ENCODE measurements at regions not wholly inside any gene's neighbourhood (a gene's known extent, or its start where the extent isn't known, plus 50 kb on each side); places are given as distances from the start of the nearest gene placed in this dataset.

DNA sequence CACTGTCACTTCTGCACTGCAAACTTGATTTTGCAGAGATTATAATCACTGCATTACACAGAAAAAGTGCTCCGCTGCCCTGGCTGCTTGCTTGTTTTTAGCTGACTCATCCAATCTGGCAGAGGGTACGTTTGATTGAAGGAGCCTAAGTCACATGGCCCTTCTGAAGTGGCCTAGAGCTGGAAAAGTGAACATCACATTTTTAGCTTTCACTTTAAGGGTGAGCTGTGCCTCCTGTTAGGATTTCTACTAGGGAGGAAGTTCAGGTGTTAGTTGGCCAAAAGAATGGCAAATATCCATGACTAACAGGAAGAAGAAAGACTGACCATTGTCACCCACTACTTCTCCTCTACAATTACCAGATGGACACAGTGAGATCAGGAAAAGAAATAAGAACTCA lies 889.1 kb upstream of the MAP3K7 start:
- H3K4me3 ChIP-seq = no peak overlapping the region
- no peaks in the 10 kb centered on the region for H3K36me3 ChIP-seq (ENCODE audit: control insufficient read depth in 2 of 2, insufficient read depth in 2 of 2, low read length in 1 of 2)
- H2AFZ ChIP-seq (ENCODE audit: control insufficient read depth, low read depth, low read length) = peak overlapping the region; percentile 72
- H3K9me3 ChIP-seq (replicated peaks; ENCODE audit: control insufficient read depth, insufficient read depth, low read length) = no peaks in the 10 kb centered on the region
- ChIA-PET POLR2A (interaction anchor here (0.9 to 2.1 kb wide), 3 partner anchors 22 to 39 kb away, joined by 3 to 4 read pairs (median 3); no protein-coding TSS in a partner anchor), CTCF (interaction anchor here (1.2 to 3.2 kb wide), 3 partner anchors 9 to 146 kb away, joined by 3 to 9 read pairs (median 4); no protein-coding TSS in a partner anchor), SMC1A (ENCODE audit: uncharacterized antibody, unreplicated experiment) (interaction anchor here (1.0 to 5.3 kb wide), 8 partner anchors 9 to 146 kb away, joined by 3 to 82 read pairs (median 28); no protein-coding TSS in a partner anchor), RAD21 (ENCODE audit: unreplicated experiment) (interaction anchor here (0.8 to 5.3 kb wide), 9 partner anchors 9 to 145 kb away, joined by 3 to 30 read pairs (median 7); no protein-coding TSS in a partner anchor)
- 23% methylated on average over 2 of the region's 2 CpGs for WGBS (ENCODE audit: insufficient coverage, insufficient replicate concordance, low lambda C conversion rate, missing lambda C conversion rate)
- peak; percentile 68 for ATAC-seq
- H3K4me1 ChIP-seq (ENCODE audit: control insufficient read depth, insufficient read depth, low read length) = no peaks in the 10 kb centered on the region; the same call in 1 of the 2 replicates
- peak overlapping the region; percentile 72 for H3K4me2 ChIP-seq (ENCODE audit: control insufficient read depth, insufficient read depth)
- no TSS peak for BruUV-seq (replicated peaks)
- no peak for DNase-seq (ENCODE audit: low read depth, low spot score)
- no peaks in the 10 kb centered on the region for H3K27me3 ChIP-seq (replicated peaks in 1 of 2; ENCODE audit: control insufficient read depth in 2 of 2, insufficient read depth in 2 of 2, low read length in 1 of 2)
- H3K27ac ChIP-seq (ENCODE audit: control insufficient read depth, insufficient read depth) = no peak overlapping the region
- no peaks in the 10 kb centered on the region for H4K20me1 ChIP-seq (ENCODE audit: control insufficient read depth, insufficient read depth)
- H3K79me2 ChIP-seq (ENCODE audit: control insufficient read depth, insufficient read depth, low read length) = no peaks in the 10 kb centered on the region
- no peak overlapping the region for H3K9ac ChIP-seq (ENCODE audit: control insufficient read depth, insufficient read depth, low read length)
- in situ Hi-C loops (cut with MboI) (no loop called here), intact Hi-C loops (cut with micrococcal nuclease; ENCODE audit: unreplicated experiment) (no loop called here)
- no peak for FAIRE-seq
- TF ChIP-seq, protein P1, sequence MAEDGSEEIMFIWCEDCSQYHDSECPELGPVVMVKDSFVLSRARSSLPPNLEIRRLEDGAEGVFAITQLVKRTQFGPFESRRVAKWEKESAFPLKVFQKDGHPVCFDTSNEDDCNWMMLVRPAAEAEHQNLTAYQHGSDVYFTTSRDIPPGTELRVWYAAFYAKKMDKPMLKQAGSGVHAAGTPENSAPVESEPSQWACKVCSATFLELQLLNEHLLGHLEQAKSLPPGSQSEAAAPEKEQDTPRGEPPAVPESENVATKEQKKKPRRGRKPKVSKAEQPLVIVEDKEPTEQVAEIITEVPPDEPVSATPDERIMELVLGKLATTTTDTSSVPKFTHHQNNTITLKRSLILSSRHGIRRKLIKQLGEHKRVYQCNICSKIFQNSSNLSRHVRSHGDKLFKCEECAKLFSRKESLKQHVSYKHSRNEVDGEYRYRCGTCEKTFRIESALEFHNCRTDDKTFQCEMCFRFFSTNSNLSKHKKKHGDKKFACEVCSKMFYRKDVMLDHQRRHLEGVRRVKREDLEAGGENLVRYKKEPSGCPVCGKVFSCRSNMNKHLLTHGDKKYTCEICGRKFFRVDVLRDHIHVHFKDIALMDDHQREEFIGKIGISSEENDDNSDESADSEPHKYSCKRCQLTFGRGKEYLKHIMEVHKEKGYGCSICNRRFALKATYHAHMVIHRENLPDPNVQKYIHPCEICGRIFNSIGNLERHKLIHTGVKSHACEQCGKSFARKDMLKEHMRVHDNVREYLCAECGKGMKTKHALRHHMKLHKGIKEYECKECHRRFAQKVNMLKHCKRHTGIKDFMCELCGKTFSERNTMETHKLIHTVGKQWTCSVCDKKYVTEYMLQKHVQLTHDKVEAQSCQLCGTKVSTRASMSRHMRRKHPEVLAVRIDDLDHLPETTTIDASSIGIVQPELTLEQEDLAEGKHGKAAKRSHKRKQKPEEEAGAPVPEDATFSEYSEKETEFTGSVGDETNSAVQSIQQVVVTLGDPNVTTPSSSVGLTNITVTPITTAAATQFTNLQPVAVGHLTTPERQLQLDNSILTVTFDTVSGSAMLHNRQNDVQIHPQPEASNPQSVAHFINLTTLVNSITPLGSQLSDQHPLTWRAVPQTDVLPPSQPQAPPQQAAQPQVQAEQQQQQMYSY (CRISPR knock-in tag; IDR thresholded peaks at IDR 0.05) = no peak
- TF ChIP-seq, protein P2, sequence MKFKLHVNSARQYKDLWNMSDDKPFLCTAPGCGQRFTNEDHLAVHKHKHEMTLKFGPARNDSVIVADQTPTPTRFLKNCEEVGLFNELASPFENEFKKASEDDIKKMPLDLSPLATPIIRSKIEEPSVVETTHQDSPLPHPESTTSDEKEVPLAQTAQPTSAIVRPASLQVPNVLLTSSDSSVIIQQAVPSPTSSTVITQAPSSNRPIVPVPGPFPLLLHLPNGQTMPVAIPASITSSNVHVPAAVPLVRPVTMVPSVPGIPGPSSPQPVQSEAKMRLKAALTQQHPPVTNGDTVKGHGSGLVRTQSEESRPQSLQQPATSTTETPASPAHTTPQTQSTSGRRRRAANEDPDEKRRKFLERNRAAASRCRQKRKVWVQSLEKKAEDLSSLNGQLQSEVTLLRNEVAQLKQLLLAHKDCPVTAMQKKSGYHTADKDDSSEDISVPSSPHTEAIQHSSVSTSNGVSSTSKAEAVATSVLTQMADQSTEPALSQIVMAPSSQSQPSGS (IDR thresholded peaks at IDR 0.05; ENCODE audit: low read length) = no peak
- TF ChIP-seq IKZF2 (IDR thresholded peaks at IDR 0.05) = peak; percentile 24 to 36; a peak in 2 of 4 replicates
- no peak for TF ChIP-seq IRF4 (IDR thresholded peaks at IDR 0.05; ENCODE audit: low read depth, low read length)
- peak; percentile 86 for TF ChIP-seq RAD51 (IDR thresholded peaks at IDR 0.05)
- TF ChIP-seq SP1 (IDR thresholded peaks at IDR 0.05; ENCODE audit: low read depth, low read length) = no peak
- no peak for TF ChIP-seq MTA3 (IDR thresholded peaks at IDR 0.05; ENCODE audit: borderline replicate concordance, low read length)
- TF ChIP-seq, protein P3, sequence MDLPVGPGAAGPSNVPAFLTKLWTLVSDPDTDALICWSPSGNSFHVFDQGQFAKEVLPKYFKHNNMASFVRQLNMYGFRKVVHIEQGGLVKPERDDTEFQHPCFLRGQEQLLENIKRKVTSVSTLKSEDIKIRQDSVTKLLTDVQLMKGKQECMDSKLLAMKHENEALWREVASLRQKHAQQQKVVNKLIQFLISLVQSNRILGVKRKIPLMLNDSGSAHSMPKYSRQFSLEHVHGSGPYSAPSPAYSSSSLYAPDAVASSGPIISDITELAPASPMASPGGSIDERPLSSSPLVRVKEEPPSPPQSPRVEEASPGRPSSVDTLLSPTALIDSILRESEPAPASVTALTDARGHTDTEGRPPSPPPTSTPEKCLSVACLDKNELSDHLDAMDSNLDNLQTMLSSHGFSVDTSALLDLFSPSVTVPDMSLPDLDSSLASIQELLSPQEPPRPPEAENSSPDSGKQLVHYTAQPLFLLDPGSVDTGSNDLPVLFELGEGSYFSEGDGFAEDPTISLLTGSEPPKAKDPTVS (IDR thresholded peaks at IDR 0.05; ENCODE audit: low read depth, low read length) = no peak
- TF ChIP-seq, protein P4, sequence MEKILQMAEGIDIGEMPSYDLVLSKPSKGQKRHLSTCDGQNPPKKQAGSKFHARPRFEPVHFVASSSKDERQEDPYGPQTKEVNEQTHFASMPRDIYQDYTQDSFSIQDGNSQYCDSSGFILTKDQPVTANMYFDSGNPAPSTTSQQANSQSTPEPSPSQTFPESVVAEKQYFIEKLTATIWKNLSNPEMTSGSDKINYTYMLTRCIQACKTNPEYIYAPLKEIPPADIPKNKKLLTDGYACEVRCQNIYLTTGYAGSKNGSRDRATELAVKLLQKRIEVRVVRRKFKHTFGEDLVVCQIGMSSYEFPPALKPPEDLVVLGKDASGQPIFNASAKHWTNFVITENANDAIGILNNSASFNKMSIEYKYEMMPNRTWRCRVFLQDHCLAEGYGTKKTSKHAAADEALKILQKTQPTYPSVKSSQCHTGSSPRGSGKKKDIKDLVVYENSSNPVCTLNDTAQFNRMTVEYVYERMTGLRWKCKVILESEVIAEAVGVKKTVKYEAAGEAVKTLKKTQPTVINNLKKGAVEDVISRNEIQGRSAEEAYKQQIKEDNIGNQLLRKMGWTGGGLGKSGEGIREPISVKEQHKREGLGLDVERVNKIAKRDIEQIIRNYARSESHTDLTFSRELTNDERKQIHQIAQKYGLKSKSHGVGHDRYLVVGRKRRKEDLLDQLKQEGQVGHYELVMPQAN (conservative IDR thresholded peaks at IDR 0.05) = no peak
- TF ChIP-seq POLR2A (IDR thresholded peaks at IDR 0.05; ENCODE audit: low read depth, low read length) = no peak
- TF ChIP-seq ATF7 (IDR thresholded peaks at IDR 0.05; ENCODE audit: low read depth) = peak; percentile 61
- TF ChIP-seq, protein P5, sequence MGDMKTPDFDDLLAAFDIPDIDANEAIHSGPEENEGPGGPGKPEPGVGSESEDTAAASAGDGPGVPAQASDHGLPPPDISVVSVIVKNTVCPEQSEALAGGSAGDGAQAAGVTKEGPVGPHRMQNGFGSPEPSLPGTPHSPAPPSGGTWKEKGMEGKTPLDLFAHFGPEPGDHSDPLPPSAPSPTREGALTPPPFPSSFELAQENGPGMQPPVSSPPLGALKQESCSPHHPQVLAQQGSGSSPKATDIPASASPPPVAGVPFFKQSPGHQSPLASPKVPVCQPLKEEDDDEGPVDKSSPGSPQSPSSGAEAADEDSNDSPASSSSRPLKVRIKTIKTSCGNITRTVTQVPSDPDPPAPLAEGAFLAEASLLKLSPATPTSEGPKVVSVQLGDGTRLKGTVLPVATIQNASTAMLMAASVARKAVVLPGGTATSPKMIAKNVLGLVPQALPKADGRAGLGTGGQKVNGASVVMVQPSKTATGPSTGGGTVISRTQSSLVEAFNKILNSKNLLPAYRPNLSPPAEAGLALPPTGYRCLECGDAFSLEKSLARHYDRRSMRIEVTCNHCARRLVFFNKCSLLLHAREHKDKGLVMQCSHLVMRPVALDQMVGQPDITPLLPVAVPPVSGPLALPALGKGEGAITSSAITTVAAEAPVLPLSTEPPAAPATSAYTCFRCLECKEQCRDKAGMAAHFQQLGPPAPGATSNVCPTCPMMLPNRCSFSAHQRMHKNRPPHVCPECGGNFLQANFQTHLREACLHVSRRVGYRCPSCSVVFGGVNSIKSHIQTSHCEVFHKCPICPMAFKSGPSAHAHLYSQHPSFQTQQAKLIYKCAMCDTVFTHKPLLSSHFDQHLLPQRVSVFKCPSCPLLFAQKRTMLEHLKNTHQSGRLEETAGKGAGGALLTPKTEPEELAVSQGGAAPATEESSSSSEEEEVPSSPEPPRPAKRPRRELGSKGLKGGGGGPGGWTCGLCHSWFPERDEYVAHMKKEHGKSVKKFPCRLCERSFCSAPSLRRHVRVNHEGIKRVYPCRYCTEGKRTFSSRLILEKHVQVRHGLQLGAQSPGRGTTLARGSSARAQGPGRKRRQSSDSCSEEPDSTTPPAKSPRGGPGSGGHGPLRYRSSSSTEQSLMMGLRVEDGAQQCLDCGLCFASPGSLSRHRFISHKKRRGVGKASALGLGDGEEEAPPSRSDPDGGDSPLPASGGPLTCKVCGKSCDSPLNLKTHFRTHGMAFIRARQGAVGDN (IDR thresholded peaks at IDR 0.05) = peak; percentile 36; the same call in 1 of the 2 replicates

Data from GM12878 (cell line).